Inferior parietal cortex (tissue), 1 donor: ENCODE measurements at regions not wholly inside any gene's neighbourhood (a gene's known extent, or its start where the extent isn't known, plus 50 kb on each side); places are given as distances from the start of the nearest gene placed in this dataset.

Source experiments
- DNase-seq: peaks from one replicate; pipeline ENCODE4 v3.0.0-alpha.2; 2016; ENCODE audit errors: extremely low spot score

GRCh38 chr7:33813331-33813730 is 92.0 kb upstream of the BMPER start:
- DNase-seq, result no peak

DNA sequence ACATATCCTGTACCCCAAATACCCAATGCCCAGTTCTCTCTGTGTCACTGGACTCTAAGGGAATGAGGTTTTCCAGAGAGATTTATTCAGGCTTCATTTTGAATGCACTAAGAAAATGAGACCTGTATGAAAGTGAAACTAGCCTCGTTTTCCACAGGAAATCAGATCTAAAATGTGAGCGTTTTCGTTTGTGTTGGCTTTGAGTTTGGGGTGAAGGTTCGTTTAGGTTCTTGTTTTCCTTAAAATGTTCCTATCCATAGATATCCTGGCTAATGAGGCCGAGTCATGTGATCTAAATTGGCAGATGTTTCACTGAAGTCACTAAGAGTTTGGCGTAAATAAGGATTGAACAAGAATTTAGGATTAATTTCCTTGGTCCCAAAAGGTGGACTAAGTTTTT is 90.9 kb upstream of the BMPER start:
- no peak for DNase-seq

GRCh38 chr7:33814936-33815335 is 90.4 kb upstream of the BMPER start:
- DNase-seq, result no peak

DNA sequence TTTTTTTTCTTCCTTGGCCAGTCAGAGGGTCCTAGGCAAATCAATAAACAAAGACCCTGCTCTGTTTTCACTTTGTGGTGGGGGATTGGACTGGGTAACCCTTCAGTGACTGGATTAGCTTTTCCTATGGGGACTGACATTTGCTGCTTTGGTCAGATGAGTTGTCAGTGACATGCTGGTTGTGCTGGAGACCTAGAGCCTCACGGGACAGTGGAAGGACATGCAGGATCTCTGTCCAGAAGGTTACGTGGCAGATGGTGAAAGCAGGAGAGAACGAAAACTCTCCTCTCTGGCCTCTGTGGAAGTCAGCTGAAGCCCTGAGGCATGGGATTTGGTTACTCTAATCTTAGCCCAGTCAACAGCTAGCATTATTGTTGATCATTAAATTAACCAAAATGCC is 90.0 kb upstream of the BMPER start:
- no peak for DNase-seq

DNA sequence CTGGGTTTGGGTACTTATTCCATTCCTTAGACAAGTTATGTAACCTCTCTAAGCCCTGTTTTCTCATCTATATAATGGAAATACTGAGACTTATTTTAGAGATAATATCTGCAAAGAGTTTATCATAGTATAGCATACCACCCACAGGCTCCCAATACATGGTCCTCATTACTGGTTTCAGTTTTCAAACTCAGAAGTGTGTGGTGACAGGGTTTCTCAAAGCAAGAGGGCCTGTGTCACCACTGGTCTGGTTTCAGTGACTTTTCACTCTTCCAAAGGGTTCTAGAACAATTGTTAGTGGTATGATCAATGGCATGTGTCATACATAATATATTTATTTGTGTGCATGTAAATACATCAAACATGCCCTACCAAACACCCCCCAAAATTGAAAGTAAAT is 89.2 kb upstream of the BMPER start:
- no peak for DNase-seq

GRCh38 chr7:33819658-33820057 is 85.7 kb upstream of the BMPER start:
- no peak for DNase-seq

DNA sequence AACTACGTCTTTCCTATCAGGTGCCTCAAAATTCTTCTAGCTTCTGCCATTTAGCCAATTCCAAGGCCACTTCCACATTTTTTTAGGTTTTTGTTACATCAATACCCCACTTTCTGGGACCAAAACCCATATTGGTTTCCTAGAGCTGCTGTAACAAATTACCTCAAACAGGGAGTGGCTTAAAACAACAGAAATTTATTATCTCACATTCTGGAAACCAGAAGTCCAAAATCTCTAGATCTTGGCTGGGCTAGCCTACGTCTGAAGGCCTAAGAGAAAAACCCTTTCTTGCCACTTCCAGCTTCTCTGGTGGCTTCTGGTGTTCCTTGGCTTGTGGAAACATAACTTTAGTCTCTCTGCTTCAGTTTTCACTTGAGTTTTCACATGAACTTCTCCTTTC is 85.1 kb upstream of the BMPER start:
- DNase-seq, result no peak

- DNase-seq, result no peak
These were observed 83.4 kb upstream of the BMPER start for GRCh38 chr7:33821970-33822369.

DNA sequence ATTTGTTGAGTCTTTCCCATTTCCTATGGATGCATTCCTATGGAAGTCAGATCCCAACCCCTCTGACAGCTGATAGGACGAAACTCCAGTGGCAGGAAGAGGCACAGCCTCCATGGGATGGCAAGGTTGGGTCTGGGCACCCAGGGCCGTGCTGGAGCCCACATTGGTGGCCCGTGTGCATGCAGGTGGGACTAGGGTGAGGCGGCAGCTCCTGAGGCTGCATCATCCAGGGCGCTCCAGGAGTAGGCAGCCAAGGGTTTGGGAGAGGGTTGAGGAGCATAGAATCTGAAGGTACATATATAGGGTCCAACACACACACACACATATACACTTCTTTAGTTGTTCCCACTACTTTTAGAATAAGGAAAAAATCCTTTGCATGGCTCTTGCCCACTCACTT is 81.4 kb upstream of the BMPER start:
- DNase-seq, result no peak

- DNase-seq, result no peak
These were observed 80.4 kb upstream of the BMPER start for GRCh38 chr7:33824911-33825459.

GRCh38 chr7:33825644-33826043 is 79.7 kb upstream of the BMPER start:
- DNase-seq, result no peak

DNA sequence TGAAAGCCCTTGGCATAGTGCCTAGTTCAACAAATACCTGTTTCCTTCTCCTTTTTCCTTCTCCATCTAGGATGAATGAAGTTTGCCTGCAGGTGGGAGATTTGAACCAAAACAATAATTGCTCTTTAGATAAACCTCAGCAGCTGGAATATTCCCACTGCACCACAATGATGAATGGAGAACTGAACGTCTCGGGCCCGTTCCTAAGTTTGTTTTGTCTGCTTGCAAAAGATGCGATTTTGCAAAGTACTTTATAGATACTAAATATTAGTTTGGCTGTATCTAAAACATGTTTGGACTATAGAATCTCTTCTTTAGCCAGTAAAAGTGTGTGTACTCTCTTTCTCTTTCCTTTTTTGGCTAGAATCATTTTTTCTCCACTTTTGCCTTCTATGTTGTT is 75.8 kb upstream of the BMPER start:
- no peak for DNase-seq

GRCh38 chr7:33831389-33832141 is 73.8 kb upstream of the BMPER start:
- no peak for DNase-seq

GRCh38 chr7:33832271-33832721 is 73.0 kb upstream of the BMPER start:
- no peak for DNase-seq

DNA sequence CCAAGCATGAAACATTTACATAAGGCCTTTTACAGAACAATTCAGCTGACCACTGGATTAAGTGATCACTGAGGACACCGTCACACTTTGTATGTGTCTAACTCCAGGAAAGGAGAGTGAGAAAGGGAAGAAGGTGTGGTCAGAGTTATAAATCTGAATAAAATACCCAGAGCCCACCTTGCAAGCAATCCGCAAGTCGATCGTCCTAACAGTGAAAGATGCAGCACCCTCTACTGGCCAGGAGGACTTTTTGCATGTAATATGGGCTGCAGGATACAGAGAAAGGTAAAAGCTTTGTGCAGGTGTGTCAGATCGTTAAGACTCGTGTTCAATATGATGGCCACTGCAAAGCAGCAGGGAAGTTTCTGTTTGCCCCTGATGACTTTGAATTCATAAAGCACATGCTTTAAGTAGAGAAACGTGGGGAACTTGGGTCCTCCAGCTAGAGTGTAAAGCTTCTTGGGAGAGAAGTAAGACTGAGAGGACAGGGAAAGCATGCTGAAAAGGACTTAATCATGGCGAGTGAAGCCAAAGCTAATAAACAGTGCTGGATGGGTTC is 68.5 kb upstream of the BMPER start:
- DNase-seq, result no peak

- no peak for DNase-seq
These were observed 67.9 kb upstream of the BMPER start for GRCh38 chr7:33837356-33837851.

DNA sequence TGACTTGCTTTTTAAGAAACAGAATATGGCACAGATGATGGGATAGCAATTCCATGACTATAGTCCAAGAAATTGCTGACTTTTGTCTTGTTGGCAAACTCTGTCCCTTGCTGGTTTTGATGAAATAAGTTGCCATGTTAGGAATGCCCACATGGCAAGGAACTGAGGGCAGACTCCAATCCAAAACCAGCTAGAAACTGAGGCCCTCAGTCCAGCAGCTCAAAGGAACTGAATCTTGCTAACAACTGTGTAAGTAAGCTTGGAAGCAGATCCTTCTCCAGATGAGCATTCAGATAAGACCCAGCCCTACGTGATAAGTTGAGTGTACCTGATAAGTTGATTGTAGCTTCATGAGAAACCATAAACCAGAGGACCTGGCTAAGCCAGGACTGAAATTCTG is 64.3 kb upstream of the BMPER start:
- no peak for DNase-seq

- no peak for DNase-seq
These were observed 63.6 kb upstream of the BMPER start for GRCh38 chr7:33841705-33842129.

DNA sequence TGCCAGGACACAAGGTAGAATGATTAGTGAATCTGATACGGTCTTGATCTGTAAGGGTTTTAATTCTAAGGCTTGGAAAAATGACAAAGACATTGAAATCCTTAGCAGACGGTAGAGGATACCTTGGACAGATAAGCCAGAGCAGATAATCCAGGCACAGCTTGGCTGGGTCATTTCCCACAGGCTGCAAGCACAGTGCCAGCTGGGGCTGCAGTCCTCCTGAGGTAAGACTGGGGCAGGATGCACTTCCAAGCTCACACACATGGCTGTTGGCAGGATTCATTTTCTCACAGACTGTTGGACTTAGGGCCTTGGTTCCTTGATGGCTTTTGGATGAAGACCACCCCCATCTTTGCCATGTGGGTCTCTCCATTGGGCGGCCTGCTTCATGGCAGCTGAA is 63.2 kb upstream of the BMPER start:
- no peak for DNase-seq

DNA sequence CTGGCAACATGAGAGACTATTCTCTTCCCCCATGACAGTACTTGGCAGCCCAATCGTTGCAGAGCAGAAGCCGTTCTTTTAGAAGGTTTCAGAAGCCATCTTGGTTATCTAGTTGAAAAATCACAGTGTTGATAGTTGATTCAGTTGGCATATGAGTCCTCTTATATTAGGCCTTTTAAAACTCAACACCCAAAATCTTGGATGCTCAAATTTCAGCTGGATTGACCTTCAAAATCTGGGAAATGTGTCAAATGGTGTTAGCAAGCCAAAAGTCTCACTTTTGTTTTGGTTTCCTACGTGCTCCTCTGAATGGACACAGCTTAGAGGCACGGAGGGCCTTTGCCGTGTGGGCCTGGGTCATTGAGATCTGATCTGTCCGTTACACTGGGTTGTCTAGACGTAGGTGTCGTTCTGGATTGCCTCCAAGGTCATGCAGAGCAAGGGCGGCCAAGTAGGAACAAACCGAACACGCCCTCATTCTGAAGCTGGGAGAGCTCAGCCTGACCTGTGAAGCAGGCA is 59.3 kb upstream of the BMPER start:
- no peak for DNase-seq

DNA sequence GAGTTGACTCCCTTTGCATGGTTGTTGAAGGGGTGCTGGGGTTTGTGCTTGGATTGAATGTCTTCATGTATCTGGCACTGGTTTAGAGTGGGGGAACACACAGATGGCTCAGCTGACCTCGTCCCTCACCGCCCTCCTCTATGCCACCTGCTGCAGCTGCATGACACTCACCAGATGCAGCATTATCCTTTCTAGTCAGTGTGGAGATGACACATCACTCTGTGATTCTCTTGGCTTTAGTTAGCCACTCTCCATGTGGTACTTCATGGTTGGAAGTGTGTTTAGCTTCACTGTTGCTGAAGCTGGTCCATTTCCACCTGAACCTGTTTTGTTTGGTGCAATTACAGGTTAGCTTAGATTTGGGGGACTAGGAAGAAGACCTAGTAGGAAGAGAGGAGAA is 56.3 kb upstream of the BMPER start:
- DNase-seq, result no peak

DNA sequence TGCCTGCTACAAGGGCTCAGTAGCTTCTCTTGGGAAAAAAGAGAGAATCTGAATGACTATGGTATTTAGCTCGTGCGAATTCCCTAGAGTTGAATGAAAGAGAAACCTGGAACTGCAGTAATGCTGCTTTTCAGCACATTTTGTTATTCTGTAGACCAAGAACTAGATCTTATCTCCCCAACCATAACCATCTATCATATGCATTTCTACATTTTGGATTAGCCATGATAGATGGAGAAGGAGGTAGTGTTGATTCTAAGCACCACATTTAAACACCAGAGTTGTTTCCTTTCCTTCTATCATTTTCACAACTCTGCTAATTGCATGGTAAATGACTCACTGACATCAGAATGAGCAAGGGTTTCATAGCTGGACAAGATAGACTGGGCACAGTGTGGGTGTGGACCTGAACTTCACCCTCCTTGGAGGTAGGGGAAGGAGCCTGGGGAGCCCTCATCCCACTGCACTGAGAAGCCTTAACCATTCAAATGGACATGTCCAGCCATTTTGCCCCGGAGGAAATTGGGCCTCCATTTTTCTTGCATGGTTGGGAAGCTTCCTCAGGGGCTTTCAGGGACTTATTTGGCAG is 55.3 kb upstream of the BMPER start:
- DNase-seq, result no peak

GRCh38 chr7:33850768-33851167 is 54.6 kb upstream of the BMPER start:
- DNase-seq, result no peak
